ENCODE measurements at regions not wholly inside any gene's neighbourhood (a gene's known extent, or its start where the extent isn't known, plus 50 kb on each side); places are given as distances from the start of the nearest gene placed in this dataset.
A peak's percentile ranks its signal among the peaks of the same experiment; 100 is the strongest.

DNA sequence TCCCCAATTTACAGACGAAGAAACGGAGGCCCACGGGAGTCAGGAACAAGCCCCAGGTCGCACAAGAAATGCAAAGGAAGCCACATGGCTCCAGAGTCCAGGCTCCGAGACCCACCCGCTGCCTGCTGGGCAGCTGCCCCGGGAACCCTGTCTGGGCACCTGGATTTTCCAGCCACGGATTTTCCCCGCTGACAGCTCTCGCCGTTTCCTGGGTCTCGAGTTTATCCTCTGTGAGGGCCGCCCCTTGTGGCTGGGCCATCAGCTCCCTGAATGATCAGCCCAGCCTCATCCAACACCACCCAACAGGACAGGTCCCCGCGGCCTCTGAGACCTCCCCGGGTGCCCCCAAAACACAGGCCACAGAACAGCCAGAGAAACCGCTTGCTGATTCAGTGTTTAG is 189.7 kb downstream of the BRD1 start:
- H3K23ac ChIP-seq (ENCODE audit: low read depth, low read length, poor library complexity) = no peak overlapping the region
- peaks cover 2 to 3% of the 10 kb centered on the region in 2 donors for H3K4me1 ChIP-seq (ENCODE audit: control insufficient read depth in 2 of 2, insufficient read depth in 1 of 2, low read depth in 1 of 2, low read length in 2 of 2)
- H3K4ac ChIP-seq (ENCODE audit: low read length) = no peak overlapping the region
- H3K9me3 ChIP-seq (replicated peaks in 1 of 2; ENCODE audit: control insufficient read depth in 2 of 2, insufficient read depth in 1 of 2, low read depth in 1 of 2, low read length in 2 of 2) = no peaks in the 10 kb centered on the region
- no peak overlapping the region for H2BK5ac ChIP-seq (ENCODE audit: low read length)
- WGBS, 2 donors (ENCODE audit: extremely low coverage in 2 of 2, insufficient read length in 2 of 2, insufficient replicate concordance in 1 of 2) = no CpG with 5 or more reads among the region's 17 CpGs
- H3K4me3 ChIP-seq (ENCODE audit: low read length in 2 of 2) = no peak overlapping the region
- no peak overlapping the region for H2BK12ac ChIP-seq (ENCODE audit: low read length)
- H3K27me3 ChIP-seq (ENCODE audit: control insufficient read depth in 3 of 3, insufficient read depth in 3 of 3, low read depth in 1 of 3, low read length in 3 of 3) = peaks cover 0 to 2% (median 0%) of the 10 kb centered on the region in 3 experiments
- H2AFZ ChIP-seq (ENCODE audit: low read length) = no peak overlapping the region
- no peak overlapping the region for H3K4me2 ChIP-seq (ENCODE audit: insufficient read depth, low read length, poor library complexity, severe bottlenecking)
- H2BK120ac ChIP-seq (ENCODE audit: low read depth, low read length) = no peak overlapping the region
- H3K27ac ChIP-seq (replicated peaks; ENCODE audit: low read length) = no peak overlapping the region
- H3K18ac ChIP-seq (ENCODE audit: low read length) = peak overlapping the region; percentile 77
- H4K91ac ChIP-seq (ENCODE audit: low read depth, low read length, poor library complexity) = no peak overlapping the region
- H3K9ac ChIP-seq (ENCODE audit: low read depth, low read length, poor library complexity) = no peak overlapping the region
- no peak overlapping the region for H2BK15ac ChIP-seq (ENCODE audit: low read length)
- no peaks in the 10 kb centered on the region for H3K79me1 ChIP-seq (ENCODE audit: low read depth, low read length)
- no peaks in the 10 kb centered on the region for H3K36me3 ChIP-seq (replicated peaks in 1 of 2; ENCODE audit: control insufficient read depth in 2 of 2, insufficient read depth in 2 of 2, low read length in 2 of 2)
- H2AK5ac ChIP-seq (ENCODE audit: low read depth, low read length) = peak overlapping the region; percentile 49
- no peak overlapping the region for H4K8ac ChIP-seq (ENCODE audit: low read depth, low read length)
- no peak for DNase-seq (ENCODE audit: low spot score)
- peak overlapping the region; percentile 28 for H3K14ac ChIP-seq (ENCODE audit: low read length)

DNA sequence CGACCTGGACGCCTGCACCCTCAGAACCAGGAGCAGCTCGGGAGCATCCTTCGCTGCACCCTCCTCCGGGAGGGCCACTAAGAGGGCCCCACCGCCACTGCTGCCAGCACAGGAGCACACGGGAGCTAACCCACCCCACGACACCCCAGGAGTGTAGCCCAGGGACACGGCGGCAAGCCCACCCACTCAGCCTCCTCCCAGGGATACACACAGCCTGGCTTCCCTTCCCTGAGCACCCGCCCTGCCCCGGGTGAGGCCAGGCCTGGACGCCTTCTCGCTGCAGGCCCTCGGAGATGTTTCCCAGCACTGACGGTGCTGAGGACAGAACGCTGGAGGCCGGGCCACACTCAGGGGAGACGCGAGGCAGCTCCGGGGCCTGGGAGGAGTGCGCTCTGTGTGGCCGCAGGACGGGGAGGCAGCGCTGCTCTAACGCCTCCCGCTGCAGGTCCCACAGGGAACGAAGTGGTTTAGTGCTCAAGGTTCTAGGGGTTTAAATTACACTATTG is 190.4 kb downstream of the BRD1 start:
- WGBS, 2 donors (ENCODE audit: extremely low coverage in 2 of 2, insufficient read length in 2 of 2, insufficient replicate concordance in 1 of 2) = no CpG with 5 or more reads among the region's 28 CpGs
- no peaks in the 10 kb centered on the region for H3K79me1 ChIP-seq (ENCODE audit: low read depth, low read length)
- peaks cover 5 to 7% of the 10 kb centered on the region in 2 donors for H3K4me1 ChIP-seq (ENCODE audit: control insufficient read depth in 2 of 2, insufficient read depth in 1 of 2, low read depth in 1 of 2, low read length in 2 of 2)
- no peak overlapping the region for H4K91ac ChIP-seq (ENCODE audit: low read depth, low read length, poor library complexity)
- H3K9me3 ChIP-seq (replicated peaks in 1 of 2; ENCODE audit: control insufficient read depth in 2 of 2, insufficient read depth in 1 of 2, low read depth in 1 of 2, low read length in 2 of 2) = no peaks in the 10 kb centered on the region
- DNase-seq (ENCODE audit: low spot score) = no peak
- H3K4me3 ChIP-seq (ENCODE audit: low read length in 2 of 2) = peak overlapping the region in 1 of 2 donors; percentile 10
- no peaks in the 10 kb centered on the region for H3K36me3 ChIP-seq (replicated peaks in 1 of 2; ENCODE audit: control insufficient read depth in 2 of 2, insufficient read depth in 2 of 2, low read length in 2 of 2)
- H2BK15ac ChIP-seq (ENCODE audit: low read length) = peak overlapping the region; percentile 77
- H3K4me2 ChIP-seq (ENCODE audit: insufficient read depth, low read length, poor library complexity, severe bottlenecking) = no peak overlapping the region
- no peak overlapping the region for H2BK120ac ChIP-seq (ENCODE audit: low read depth, low read length)
- H2BK5ac ChIP-seq (ENCODE audit: low read length) = no peak overlapping the region
- no peak overlapping the region for H2AFZ ChIP-seq (ENCODE audit: low read length)
- no peak overlapping the region for H4K8ac ChIP-seq (ENCODE audit: low read depth, low read length)
- H3K9ac ChIP-seq (ENCODE audit: low read depth, low read length, poor library complexity) = peak overlapping the region; percentile 37
- H3K27me3 ChIP-seq (ENCODE audit: control insufficient read depth in 3 of 3, insufficient read depth in 3 of 3, low read depth in 1 of 3, low read length in 3 of 3) = peaks cover 0 to 2% (median 0%) of the 10 kb centered on the region in 3 experiments
- H3K18ac ChIP-seq (ENCODE audit: low read length) = peak overlapping the region; percentile 84
- no peak overlapping the region for H3K27ac ChIP-seq (replicated peaks; ENCODE audit: low read length)
- H3K23ac ChIP-seq (ENCODE audit: low read depth, low read length, poor library complexity) = peak overlapping the region; percentile 52
- H3K14ac ChIP-seq (ENCODE audit: low read length) = no peak overlapping the region
- peak overlapping the region; percentile 65 for H2AK5ac ChIP-seq (ENCODE audit: low read depth, low read length)
- H3K4ac ChIP-seq (ENCODE audit: low read length) = no peak overlapping the region
- peak overlapping the region; percentile 64 for H2BK12ac ChIP-seq (ENCODE audit: low read length)

DNA sequence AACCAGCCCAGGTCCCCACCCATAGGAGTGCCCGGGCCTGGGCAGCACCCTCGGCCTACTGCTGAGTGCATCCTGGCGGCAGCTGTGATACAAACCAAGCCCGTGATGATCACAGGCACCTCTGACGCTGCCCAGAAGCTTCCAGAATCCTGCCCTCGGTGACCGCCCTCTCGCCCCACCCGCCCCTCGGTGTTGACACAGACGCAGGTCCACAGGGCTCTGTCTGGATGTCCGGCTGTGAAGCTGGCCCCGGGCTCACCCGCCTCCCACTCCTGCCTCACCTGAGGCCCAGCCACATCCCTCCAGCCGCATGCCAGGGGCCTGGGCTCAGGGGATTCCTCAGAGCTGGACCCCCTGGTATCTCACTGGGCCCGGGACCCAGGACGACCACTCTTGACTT is 191.0 kb downstream of the BRD1 start:
- Histone ChIP-seq H3K27ac (replicated peaks; ENCODE audit: low read length) (no peak overlapping the region), H3K9me3 (replicated peaks in 1 of 2; ENCODE audit: control insufficient read depth in 2 of 2, insufficient read depth in 1 of 2, low read depth in 1 of 2, low read length in 2 of 2) (no peaks in the 10 kb centered on the region), H2BK15ac (ENCODE audit: low read length) (peak overlapping the region; percentile 67), H3K4ac (ENCODE audit: low read length) (no peak overlapping the region), H3K4me2 (ENCODE audit: insufficient read depth, low read length, poor library complexity, severe bottlenecking) (no peak overlapping the region), H3K36me3 (replicated peaks in 1 of 2; ENCODE audit: control insufficient read depth in 2 of 2, insufficient read depth in 2 of 2, low read length in 2 of 2) (no peaks in the 10 kb centered on the region), H2BK12ac (ENCODE audit: low read length) (no peak overlapping the region), H2BK5ac (ENCODE audit: low read length) (no peak overlapping the region), H2AFZ (ENCODE audit: low read length) (no peak overlapping the region), H3K14ac (ENCODE audit: low read length) (no peak overlapping the region), H3K79me1 (ENCODE audit: low read depth, low read length) (no peaks in the 10 kb centered on the region), H3K18ac (ENCODE audit: low read length) (peak overlapping the region; percentile 80), H3K9ac (ENCODE audit: low read depth, low read length, poor library complexity) (no peak overlapping the region), H3K23ac (ENCODE audit: low read depth, low read length, poor library complexity) (no peak overlapping the region), H4K91ac (ENCODE audit: low read depth, low read length, poor library complexity) (no peak overlapping the region), H4K8ac (ENCODE audit: low read depth, low read length) (no peak overlapping the region), H2BK120ac (ENCODE audit: low read depth, low read length) (no peak overlapping the region), H3K4me3 (ENCODE audit: low read length in 2 of 2) (no peak overlapping the region), H3K4me1 (ENCODE audit: control insufficient read depth in 2 of 2, insufficient read depth in 1 of 2, low read depth in 1 of 2, low read length in 2 of 2) (peaks cover 5 to 12% of the 10 kb centered on the region in 2 donors), H2AK5ac (ENCODE audit: low read depth, low read length) (peak overlapping the region; percentile 65), H3K27me3 (ENCODE audit: control insufficient read depth in 3 of 3, insufficient read depth in 3 of 3, low read depth in 1 of 3, low read length in 3 of 3) (peaks cover 0 to 8% (median 0%) of the 10 kb centered on the region in 3 experiments)
- WGBS, 2 donors (ENCODE audit: extremely low coverage in 2 of 2, insufficient read length in 2 of 2, insufficient replicate concordance in 1 of 2) = no CpG with 5 or more reads among the region's 17 CpGs
- DNase-seq (ENCODE audit: low spot score) = no peak

DNA sequence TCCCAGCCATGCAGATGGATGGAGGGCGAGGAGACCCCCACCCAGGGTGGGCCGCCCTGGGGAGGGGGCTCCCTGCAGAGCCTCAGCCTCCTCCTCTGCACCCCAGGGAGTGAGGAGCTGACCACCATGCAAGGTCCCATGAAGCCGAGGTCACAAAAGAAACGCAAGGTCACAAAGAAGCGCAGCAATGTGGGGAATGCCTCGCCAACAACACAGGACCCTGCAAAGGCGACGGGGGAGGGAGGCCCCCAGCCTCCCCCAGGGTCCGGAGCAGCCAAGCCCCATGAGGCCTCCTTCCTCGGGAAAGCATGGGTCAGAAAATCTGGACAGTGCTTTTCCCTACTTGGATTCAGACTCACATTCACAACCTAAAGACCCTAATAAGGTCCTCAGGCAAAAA is 191.5 kb downstream of the BRD1 start:
- H3K9me3 ChIP-seq (replicated peaks in 1 of 2; ENCODE audit: control insufficient read depth in 2 of 2, insufficient read depth in 1 of 2, low read depth in 1 of 2, low read length in 2 of 2) = no peaks in the 10 kb centered on the region
- peaks cover 5 to 12% of the 10 kb centered on the region in 2 donors for H3K4me1 ChIP-seq (ENCODE audit: control insufficient read depth in 2 of 2, insufficient read depth in 1 of 2, low read depth in 1 of 2, low read length in 2 of 2)
- peak overlapping the region; percentile 38 for H2BK15ac ChIP-seq (ENCODE audit: low read length)
- H3K23ac ChIP-seq (ENCODE audit: low read depth, low read length, poor library complexity) = no peak overlapping the region
- H3K9ac ChIP-seq (ENCODE audit: low read depth, low read length, poor library complexity) = no peak overlapping the region
- no peak overlapping the region for H2BK120ac ChIP-seq (ENCODE audit: low read depth, low read length)
- no peaks in the 10 kb centered on the region for H3K79me1 ChIP-seq (ENCODE audit: low read depth, low read length)
- peak overlapping the region; percentile 81 for H3K18ac ChIP-seq (ENCODE audit: low read length)
- no peak overlapping the region for H2AFZ ChIP-seq (ENCODE audit: low read length)
- no peak overlapping the region for H4K8ac ChIP-seq (ENCODE audit: low read depth, low read length)
- H3K4ac ChIP-seq (ENCODE audit: low read length) = no peak overlapping the region
- H2BK12ac ChIP-seq (ENCODE audit: low read length) = no peak overlapping the region
- H3K4me3 ChIP-seq (ENCODE audit: low read length in 2 of 2) = no peak overlapping the region
- WGBS, 2 donors (ENCODE audit: extremely low coverage in 2 of 2, insufficient read length in 2 of 2, insufficient replicate concordance in 1 of 2) = no CpG with 5 or more reads among the region's 10 CpGs
- H4K91ac ChIP-seq (ENCODE audit: low read depth, low read length, poor library complexity) = no peak overlapping the region
- no peaks in the 10 kb centered on the region for H3K36me3 ChIP-seq (replicated peaks in 1 of 2; ENCODE audit: control insufficient read depth in 2 of 2, insufficient read depth in 2 of 2, low read length in 2 of 2)
- no peak for DNase-seq (ENCODE audit: low spot score)
- no peak overlapping the region for H3K4me2 ChIP-seq (ENCODE audit: insufficient read depth, low read length, poor library complexity, severe bottlenecking)
- peaks cover 0 to 12% (median 0%) of the 10 kb centered on the region in 3 experiments for H3K27me3 ChIP-seq (ENCODE audit: control insufficient read depth in 3 of 3, insufficient read depth in 3 of 3, low read depth in 1 of 3, low read length in 3 of 3)
- no peak overlapping the region for H3K14ac ChIP-seq (ENCODE audit: low read length)
- H2BK5ac ChIP-seq (ENCODE audit: low read length) = no peak overlapping the region
- no peak overlapping the region for H3K27ac ChIP-seq (replicated peaks; ENCODE audit: low read length)
- H2AK5ac ChIP-seq (ENCODE audit: low read depth, low read length) = no peak overlapping the region
